HepG2 (cell line): ENCODE measurements at regions not wholly inside any gene's neighbourhood (a gene's known extent, or its start where the extent isn't known, plus 50 kb on each side); places are given as distances from the start of the nearest gene placed in this dataset.

Source experiments
- FIP1L1 ChIP-seq: fragments of 200-400 bp; formaldehyde crosslinking; IDR thresholded peaks from 2 replicates; pipeline ENCODE4 v1.6.1; 2018; ENCODE audit warnings: low read depth, mild to moderate bottlenecking, low read length, moderate library complexity, borderline replicate concordance; ENCODE audit not compliant: insufficient read depth
- JUNB ChIP-seq: sonication (generic); formaldehyde crosslinking; IDR thresholded peaks from 2 replicates; pipeline ENCODE4 v1.8.0; 2022; ENCODE audit warnings: missing genetic modification reagents, mild to moderate bottlenecking, borderline replicate concordance
- PHF21A ChIP-seq: sonication (generic); formaldehyde crosslinking; IDR thresholded peaks from 2 replicates; pipeline ENCODE4 v1.5.0; 2020; ENCODE audit warnings: mild to moderate bottlenecking, missing genetic modification reagents
- ZBTB44 ChIP-seq: sonication (generic); formaldehyde crosslinking; IDR thresholded peaks from 2 replicates; pipeline ENCODE4 v1.4.0; 2020; ENCODE audit warnings: missing genetic modification reagents
- ZNF576 ChIP-seq: sonication (generic); formaldehyde crosslinking; IDR thresholded peaks from 2 replicates; pipeline ENCODE4 v1.4.0; 2020; ENCODE audit warnings: mild to moderate bottlenecking, missing genetic modification reagents

- TF ChIP-seq ZBTB44 (CRISPR knock-in tag) (no peak), FIP1L1 (no peak), PHF21A (no peak), JUNB (CRISPR knock-in tag) (no peak), ZNF576 (CRISPR knock-in tag) (no peak)
Observed at GRCh38 chrX:821327-822107, 190.9 kb downstream of the SHOX start.
